AG04450 (cell line): ENCODE measurements at regions not wholly inside any gene's neighbourhood (a gene's known extent, or its start where the extent isn't known, plus 50 kb on each side); places are given as distances from the start of the nearest gene placed in this dataset.
"Not testable (repeated sequence)": the region's sequence is repeated elsewhere in the genome, so short reads cannot be mapped to it uniquely, and the experiment has no call there.

Experiments used
- CTCF ChIA-PET: fragments of 300-600, 350-600 bp; formaldehyde crosslinking; extraction: SDS; loops from one replicate; lab custom pipeline; 2022; ENCODE audit warnings: antibody characterized with exemption, inconsistent platforms; lab: Charles Lee
- POLR2A ChIA-PET: fragments of 350-600 bp; formaldehyde crosslinking; extraction: SDS; loops from one replicate; lab custom pipeline; 2021; ENCODE audit warnings: antibody characterized with exemption, inconsistent platforms; lab: Yijun Ruan, JAX
- DNase-seq: peaks from one replicate; pipeline ENCODE4 v3.0.0-alpha.2; 2011; ENCODE audit warnings: low read depth, low spot score
- H3K27ac ChIP-seq: one replicate; pipeline ENCODE4 v1.5.1; 2012; ENCODE audit warnings: low read depth, low read length, control low read depth
- H3K27me3 ChIP-seq: one replicate; pipeline ENCODE4 v1.6.0; 2012; ENCODE audit warnings: low read length; ENCODE audit not compliant: control insufficient read depth, insufficient read depth
- H3K4me3 ChIP-seq: 2 replicates; pipeline ENCODE4 v1.5.1; 2011; ENCODE audit warnings: mild to moderate bottlenecking, low read depth, low read length, control low read depth
- H3K9me3 ChIP-seq: 2 replicates; pipeline ENCODE4 v1.5.1; 2012; ENCODE audit warnings: low read length; ENCODE audit not compliant: control insufficient read depth, insufficient read depth
- TF ChIP-seq, protein P1 (sequence below): IDR thresholded peaks from 2 replicates; pipeline ENCODE4 v1.5.1; 2011; ENCODE audit warnings: low read depth, low read length, control low read depth, inconsistent platforms

DNA sequence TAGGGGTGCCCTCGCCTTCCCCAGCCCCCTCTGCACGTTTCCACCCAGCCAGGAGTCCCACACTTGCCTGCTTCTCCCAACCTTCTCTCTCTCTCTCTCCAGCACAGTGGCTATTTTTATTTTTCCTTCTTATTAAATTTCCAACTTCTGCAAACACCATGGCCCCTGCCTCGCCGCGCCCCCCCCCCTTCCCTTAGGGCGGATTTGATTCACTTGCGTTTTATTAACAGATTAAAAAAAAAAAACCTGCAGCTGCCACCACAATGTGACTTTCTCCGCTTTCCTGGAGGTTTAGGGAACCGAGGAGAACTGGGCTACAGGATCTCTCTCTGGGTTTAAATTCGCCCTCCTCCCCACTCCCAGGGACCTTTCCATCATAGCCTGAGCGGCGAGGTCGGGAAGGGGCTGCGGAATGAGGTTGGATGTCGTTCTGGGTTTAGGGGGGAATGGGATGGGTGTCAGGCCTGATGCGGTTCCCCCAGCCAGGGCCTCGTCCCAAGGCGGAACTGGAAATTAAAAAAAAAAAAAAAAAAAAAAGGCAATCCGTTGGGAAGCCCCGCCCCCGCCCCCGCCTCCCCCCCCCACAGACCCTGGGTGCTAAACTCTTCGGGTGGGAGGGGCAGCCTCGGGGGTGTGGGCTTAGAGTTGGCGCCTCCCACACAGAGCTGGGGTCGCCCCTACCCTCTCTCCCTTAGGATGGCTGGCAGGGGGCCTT, 87.3 kb upstream of the ADGRL1 start:
- POLR2A ChIA-PET, H3K27ac ChIP-seq, DNase-seq, H3K9me3 ChIP-seq, CTCF ChIA-PET, H3K4me3 ChIP-seq: not testable (repeated sequence)
- H3K27me3 ChIP-seq, result peaks cover 18% of the 10 kb centered on the region

DNA sequence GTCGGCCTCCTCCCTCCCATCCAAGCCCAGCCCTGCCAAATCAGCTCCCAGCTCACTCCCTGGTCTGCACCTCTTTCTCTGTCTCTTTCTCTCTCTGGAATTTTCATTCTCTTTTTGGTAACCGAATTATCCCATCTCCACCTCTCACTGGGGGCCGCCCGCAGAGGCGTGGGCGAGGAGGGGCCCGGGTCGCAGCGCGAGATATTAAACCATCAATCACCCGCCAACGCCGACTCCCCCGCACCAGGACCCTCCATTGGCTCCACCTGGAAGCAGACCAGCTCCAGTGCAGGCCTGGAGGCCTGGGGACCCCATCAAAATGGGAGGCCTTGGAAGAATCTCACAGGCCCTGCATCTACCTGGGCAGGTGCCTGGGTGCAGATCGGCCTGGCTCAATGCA, 83.8 kb upstream of the ADGRL1 start:
- POLR2A ChIA-PET, H3K4me3 ChIP-seq, H3K9me3 ChIP-seq, DNase-seq, H3K27ac ChIP-seq: not testable (repeated sequence)
- peaks cover 13% of the 10 kb centered on the region for H3K27me3 ChIP-seq
- CTCF ChIA-PET, result interaction anchor here (0.6 kb wide), 1 partner anchor 166 kb away, joined by 3 read pairs; no protein-coding TSS in a partner anchor

DNA sequence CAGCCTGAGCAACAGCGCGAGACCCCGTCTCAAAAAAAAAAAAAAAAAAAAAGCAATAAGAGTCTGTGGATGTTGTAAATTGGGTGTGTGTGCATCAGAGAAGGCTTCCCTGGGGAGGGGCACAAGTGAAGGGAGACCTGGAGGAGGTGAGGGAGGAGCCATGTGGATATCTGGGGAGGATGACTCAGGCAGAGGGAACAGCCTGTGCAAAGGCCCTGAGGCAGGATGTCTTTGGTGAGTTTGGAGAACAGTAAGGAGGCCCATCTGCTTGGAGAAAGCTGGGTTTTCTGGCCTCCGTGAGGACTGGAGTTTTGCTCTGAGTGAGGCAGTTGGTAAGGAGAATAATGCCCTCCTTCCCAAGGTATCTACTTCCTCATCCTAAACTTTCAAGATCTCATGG, 81.9 kb upstream of the ADGRL1 start:
- POLR2A ChIA-PET, CTCF ChIA-PET: not testable (repeated sequence)

DNA sequence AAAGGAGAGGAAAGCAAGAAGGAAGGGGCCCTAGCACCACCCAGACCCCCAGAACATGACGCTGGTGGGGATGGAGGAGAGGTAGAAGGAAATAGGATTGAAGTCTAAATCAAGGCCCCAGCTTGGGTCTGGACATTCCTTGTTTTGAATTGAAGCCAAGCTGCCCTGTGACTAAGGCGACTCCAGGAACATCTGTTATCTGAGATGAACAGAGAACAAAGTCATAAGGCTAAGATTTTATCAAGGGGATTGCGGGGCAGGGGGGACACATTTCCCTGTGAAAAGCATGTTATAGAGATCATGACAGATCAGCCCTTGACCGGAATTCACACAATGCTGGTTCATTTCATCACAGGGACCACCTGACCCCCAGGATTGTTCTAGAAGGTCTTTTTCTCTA, 80.6 kb upstream of the ADGRL1 start:
- H3K4me3 ChIP-seq, H3K27me3 ChIP-seq, DNase-seq, CTCF ChIA-PET, H3K27ac ChIP-seq, POLR2A ChIA-PET, H3K9me3 ChIP-seq: not testable (repeated sequence)

More for the DNA sequence above, 81.9 kb upstream of the ADGRL1 start:
- not testable (repeated sequence) for H3K27ac ChIP-seq, H3K4me3 ChIP-seq, H3K27me3 ChIP-seq, DNase-seq, H3K9me3 ChIP-seq

DNA sequence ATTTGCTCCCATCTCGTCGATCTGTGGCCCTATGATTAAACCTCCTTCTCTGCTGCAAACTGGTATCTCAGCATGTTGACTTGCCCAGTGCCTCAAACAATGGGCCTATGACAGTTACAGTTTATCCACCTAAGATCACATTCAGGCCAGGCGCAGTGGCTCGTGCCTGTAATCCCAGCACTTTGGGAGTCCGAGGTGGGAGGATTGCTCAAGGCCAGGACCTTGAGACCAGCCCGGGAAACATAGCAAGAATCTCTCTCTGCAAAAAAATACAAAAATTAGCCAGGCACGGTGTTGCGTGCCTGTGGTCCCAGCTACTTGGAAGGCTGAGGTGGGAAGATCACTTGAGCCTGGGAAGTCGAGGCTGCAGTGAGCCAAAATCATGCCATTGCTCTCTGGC, 79.8 kb upstream of the ADGRL1 start:
- H3K27ac ChIP-seq, H3K4me3 ChIP-seq, POLR2A ChIA-PET, CTCF ChIA-PET, DNase-seq, H3K9me3 ChIP-seq, H3K27me3 ChIP-seq: not testable (repeated sequence)

DNA sequence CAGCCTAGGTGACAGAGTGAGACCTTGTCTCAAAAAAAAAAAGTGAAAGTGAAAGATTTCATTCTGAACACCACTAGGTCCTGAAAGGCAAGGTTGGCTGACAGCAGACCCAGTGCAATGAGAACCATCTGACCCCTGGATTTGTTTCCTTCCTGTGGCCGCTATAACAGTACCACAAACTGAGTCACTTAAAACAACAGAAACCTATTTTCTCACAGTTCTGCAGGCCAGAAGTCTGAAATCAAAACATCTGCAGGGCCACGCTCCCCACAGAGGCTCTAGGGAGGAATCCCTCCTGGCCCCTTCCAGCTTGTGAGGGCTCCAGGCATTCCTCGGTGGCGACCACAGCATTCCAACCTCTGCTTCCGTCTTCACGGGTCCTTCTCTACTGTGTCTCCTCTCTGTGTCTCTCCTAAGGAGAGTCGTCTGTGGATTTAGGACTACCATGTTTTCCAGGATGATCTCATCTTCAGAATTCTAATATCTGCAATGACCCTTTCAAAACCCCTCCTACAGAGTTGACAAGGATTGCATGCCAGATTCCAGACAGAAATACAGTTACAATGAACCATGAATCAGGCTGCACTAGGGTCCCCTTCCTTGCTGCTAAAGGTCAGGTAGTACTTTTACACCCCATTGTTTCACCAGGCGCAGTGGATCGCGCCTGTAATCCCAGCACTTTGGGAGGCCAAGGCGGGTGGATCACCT, 78.0 kb upstream of the ADGRL1 start:
- H3K27ac ChIP-seq, H3K4me3 ChIP-seq, H3K9me3 ChIP-seq, POLR2A ChIA-PET, CTCF ChIA-PET: not testable (repeated sequence)
- DNase-seq, result peak; percentile 71
- peaks cover 10% of the 10 kb centered on the region for H3K27me3 ChIP-seq

DNA sequence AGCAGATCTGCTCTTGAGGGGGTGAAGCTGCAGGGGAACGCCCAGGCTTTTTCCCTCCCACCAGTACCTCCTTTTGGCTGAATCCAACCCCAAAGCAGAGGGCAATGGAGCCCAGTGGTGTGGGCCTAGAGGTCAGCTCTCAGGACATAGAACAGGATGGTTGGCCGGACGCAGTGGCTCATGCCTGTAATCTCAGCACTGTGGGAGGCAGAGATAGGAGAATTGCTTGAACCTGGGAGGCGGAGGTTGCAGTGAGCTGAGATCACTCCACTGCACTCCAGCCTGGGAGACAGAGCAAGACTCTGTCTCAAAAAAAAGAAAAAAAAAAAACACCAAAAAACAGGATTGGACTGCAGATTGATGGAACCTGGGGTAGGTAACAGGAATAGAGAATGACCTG, 73.3 kb upstream of the ADGRL1 start:
- CTCF ChIA-PET, POLR2A ChIA-PET, H3K27ac ChIP-seq, DNase-seq, H3K4me3 ChIP-seq: not testable (repeated sequence)
- peaks cover 20% of the 10 kb centered on the region for H3K9me3 ChIP-seq
- H3K27me3 ChIP-seq, result peaks cover 18% of the 10 kb centered on the region

DNA sequence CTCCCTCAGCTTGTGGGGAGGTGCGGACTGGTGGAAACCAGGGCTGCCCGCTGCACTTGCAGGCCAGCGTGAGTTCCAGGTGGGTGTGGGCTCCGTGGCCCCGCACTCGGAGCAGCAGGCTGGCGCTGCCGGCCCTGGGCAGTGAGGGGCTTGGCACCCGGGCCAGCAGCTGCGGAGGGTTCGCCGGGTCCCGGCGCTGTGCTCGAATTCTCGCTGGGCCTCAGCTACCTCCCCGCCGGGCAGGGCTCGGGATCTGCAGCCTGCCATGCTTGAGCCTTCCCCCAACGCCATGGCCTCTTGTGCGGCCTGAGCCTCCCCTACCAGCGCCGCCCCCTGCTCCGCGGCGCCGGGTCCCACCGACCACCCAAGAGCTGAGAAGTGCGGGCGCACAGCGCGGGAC, 71.6 kb upstream of the ADGRL1 start:
- H3K27me3 ChIP-seq, result peaks cover 25% of the 10 kb centered on the region
- peaks cover 20% of the 10 kb centered on the region for H3K9me3 ChIP-seq
- TF ChIP-seq, protein P1, sequence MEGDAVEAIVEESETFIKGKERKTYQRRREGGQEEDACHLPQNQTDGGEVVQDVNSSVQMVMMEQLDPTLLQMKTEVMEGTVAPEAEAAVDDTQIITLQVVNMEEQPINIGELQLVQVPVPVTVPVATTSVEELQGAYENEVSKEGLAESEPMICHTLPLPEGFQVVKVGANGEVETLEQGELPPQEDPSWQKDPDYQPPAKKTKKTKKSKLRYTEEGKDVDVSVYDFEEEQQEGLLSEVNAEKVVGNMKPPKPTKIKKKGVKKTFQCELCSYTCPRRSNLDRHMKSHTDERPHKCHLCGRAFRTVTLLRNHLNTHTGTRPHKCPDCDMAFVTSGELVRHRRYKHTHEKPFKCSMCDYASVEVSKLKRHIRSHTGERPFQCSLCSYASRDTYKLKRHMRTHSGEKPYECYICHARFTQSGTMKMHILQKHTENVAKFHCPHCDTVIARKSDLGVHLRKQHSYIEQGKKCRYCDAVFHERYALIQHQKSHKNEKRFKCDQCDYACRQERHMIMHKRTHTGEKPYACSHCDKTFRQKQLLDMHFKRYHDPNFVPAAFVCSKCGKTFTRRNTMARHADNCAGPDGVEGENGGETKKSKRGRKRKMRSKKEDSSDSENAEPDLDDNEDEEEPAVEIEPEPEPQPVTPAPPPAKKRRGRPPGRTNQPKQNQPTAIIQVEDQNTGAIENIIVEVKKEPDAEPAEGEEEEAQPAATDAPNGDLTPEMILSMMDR, result no peak
- H3K4me3 ChIP-seq, result no peak overlapping the region
- H3K27ac ChIP-seq, result no peak overlapping the region
- POLR2A ChIA-PET, result no interaction called here
- DNase-seq, result no peak
- CTCF ChIA-PET, result no interaction called here

DNA sequence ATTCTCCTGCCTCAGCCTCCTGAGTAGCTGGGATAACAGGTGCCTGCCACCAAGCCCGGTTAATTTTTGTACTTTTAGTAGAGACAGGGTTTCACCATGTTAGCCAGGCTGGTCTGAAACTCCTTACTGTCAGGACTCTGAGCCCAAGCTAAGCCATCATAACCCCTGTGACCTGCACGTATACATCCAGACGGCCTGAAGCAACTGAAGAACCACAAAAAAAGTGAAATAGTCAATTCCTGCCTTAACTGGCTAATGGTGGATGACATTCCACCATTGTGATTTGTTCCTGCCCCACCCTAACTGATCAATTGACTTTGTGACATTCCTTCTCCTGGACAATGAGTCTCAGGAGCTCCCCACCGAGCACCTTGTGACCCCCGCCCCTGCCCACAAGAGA, 69.9 kb upstream of the ADGRL1 start:
- CTCF ChIA-PET, result interaction anchor here (0.6 to 0.7 kb wide), 2 partner anchors 50 to 210 kb away, joined by 4 to 6 read pairs; no protein-coding TSS in a partner anchor
- H3K27ac ChIP-seq, POLR2A ChIA-PET, DNase-seq, H3K4me3 ChIP-seq: not testable (repeated sequence)
- Histone ChIP-seq H3K9me3 (peaks cover 20% of the 10 kb centered on the region), H3K27me3 (peaks cover 32% of the 10 kb centered on the region)
